HCT116 (cell line): ENCODE measurements at regions not wholly inside any gene's neighbourhood (a gene's known extent, or its start where the extent isn't known, plus 50 kb on each side); places are given as distances from the start of the nearest gene placed in this dataset.

Source experiments
- ATAC-seq: fragments of 200-7000 bp; cut with Tn5 transposase; 2 replicates; pipeline ENCODE4 v1.9.1; 2020; ENCODE audit warnings: mild to moderate bottlenecking, moderate library complexity
- BruUV-seq: library from RNA; stranded (reverse); fragments of 400-500 nt; replicated peaks from 2 replicates; lab custom pipeline; 2021; lab: Mats Ljungman, UMichigan
- CTCF ChIA-PET: fragments of 300-600 bp; sonication (Branson Sonifier 250); formaldehyde crosslinking; loops from one replicate; lab custom pipeline; 2021; ENCODE audit warnings: antibody characterized with exemption; lab: Charles Lee
- POLR2A ChIA-PET: fragments of 300-600, 350-600 bp; sonication (Branson Sonifier 250); formaldehyde crosslinking; loops from one replicate; lab custom pipeline; 2021; ENCODE audit warnings: antibody characterized with exemption; lab: Charles Lee
- RAD21 ChIA-PET, 2 experiments: fragments of 300-600 bp; sonication (Branson Sonifier 250); formaldehyde crosslinking; loops; one replicate each; lab custom pipeline; 2023; ENCODE audit warnings: low total read pairs in 2 of 2; ENCODE audit not compliant: uncharacterized antibody in 2 of 2, unreplicated experiment in 2 of 2, low non-redundant PET in 1 of 2; lab: Charles Lee
- DNase-seq: peaks from one replicate; pipeline ENCODE4 v3.0.0-alpha.2; 2010; ENCODE audit warnings: low read depth, low spot score
- H2AFZ ChIP-seq: fragments of 200-600 bp; shearing (Covaris generic), sonication (generic); 2 replicates; pipeline ENCODE4 v1.6.1; 2017; ENCODE audit warnings: low read depth, mixed run types, mixed read lengths, antibody characterized with exemption, low read length; ENCODE audit not compliant: poor library complexity, severe bottlenecking
- H3K27ac ChIP-seq: 2 replicates; pipeline ENCODE4 v1.5.1; 2012; ENCODE audit warnings: low read depth, low read length
- H3K27me3 ChIP-seq: fragments of 200-600 bp; sonication (generic); 2 replicates; pipeline ENCODE4 v1.6.1; 2016; ENCODE audit warnings: mixed run types, low read length, mixed read lengths; ENCODE audit not compliant: insufficient read depth
- H3K36me3 ChIP-seq, 2 experiments: fragments of 200-500 bp in 1 of 2; fragments of 200-600 bp in 1 of 2; sonication (Bioruptor generic) in 1 of 2; sonication (generic) in 1 of 2; 2 replicates each; pipeline versions ENCODE4 v1.5.1 to v1.6.1; 2014 to 2016; ENCODE audit warnings: low read length in 2 of 2, inconsistent platforms in 1 of 2, mixed read lengths in 1 of 2, mixed run types in 1 of 2; ENCODE audit not compliant: insufficient read depth in 2 of 2, control insufficient read depth in 1 of 2
- H3K4me1 ChIP-seq, 2 experiments: fragments of 200-600 bp in 1 of 2; sonication (generic) in 1 of 2; 2 replicates each; pipeline versions ENCODE4 v1.5.1 to v1.6.1; 2012 to 2017; ENCODE audit warnings: low read length in 2 of 2, inconsistent platforms in 1 of 2, mild to moderate bottlenecking in 1 of 2, mixed read lengths in 1 of 2, mixed run types in 1 of 2, moderate library complexity in 1 of 2; ENCODE audit not compliant: insufficient read depth in 2 of 2, control insufficient read depth in 1 of 2
- H3K4me2 ChIP-seq: fragments of 200-600 bp; sonication (generic); 2 replicates; pipeline ENCODE4 v1.6.1; 2017; ENCODE audit warnings: mixed run types, low read length, mixed read lengths
- H3K4me3 ChIP-seq, 2 experiments: fragments of 200-600 bp in 1 of 2; sonication (generic) in 1 of 2; replicated peaks in 1 of 2; 2 replicates each; pipeline ENCODE4 v1.5.1; 2011 to 2016; ENCODE audit warnings: low read length in 2 of 2, control low read depth in 1 of 2, low read depth in 1 of 2, mild to moderate bottlenecking in 1 of 2, mixed read lengths in 1 of 2, mixed run types in 1 of 2
- H3K79me2 ChIP-seq: fragments of 200-600 bp; sonication (generic); 2 replicates; pipeline ENCODE4 v1.6.1; 2017; ENCODE audit warnings: mild to moderate bottlenecking, mixed run types, low read length, moderate library complexity, mixed read lengths; ENCODE audit not compliant: insufficient read depth
- H3K9ac ChIP-seq: fragments of 200-600 bp; sonication (generic); 2 replicates; pipeline ENCODE4 v1.6.1; 2016; ENCODE audit warnings: low read length, mixed read lengths
- H3K9me2 ChIP-seq: fragments of 200-600 bp; sonication (generic), shearing (Covaris generic); 2 replicates; pipeline ENCODE4 v1.6.1; 2017; ENCODE audit warnings: mixed run types, mild to moderate bottlenecking, moderate library complexity; ENCODE audit not compliant: insufficient read depth
- H3K9me3 ChIP-seq, 2 experiments: fragments of 200-500 bp in 1 of 2; fragments of 200-600 bp in 1 of 2; sonication (Bioruptor generic) in 1 of 2; sonication (generic) in 1 of 2; 2 replicates each; pipeline ENCODE4 v1.6.1; 2014 to 2017; ENCODE audit warnings: low read length in 2 of 2, mixed read lengths in 2 of 2, inconsistent platforms in 1 of 2, low read depth in 1 of 2, mild to moderate bottlenecking in 1 of 2, mixed run types in 1 of 2, moderate library complexity in 1 of 2; ENCODE audit not compliant: control insufficient read depth in 1 of 2, insufficient read depth in 1 of 2
- H4K20me1 ChIP-seq: fragments of 200-600 bp; sonication (generic), shearing (Covaris generic); 2 replicates; pipeline ENCODE4 v1.6.1; 2017; ENCODE audit warnings: mixed run types, mild to moderate bottlenecking, moderate library complexity; ENCODE audit not compliant: insufficient read depth
- CEBPB ChIP-seq: IDR thresholded peaks from 2 replicates; pipeline ENCODE4 v1.6.1; 2012; ENCODE audit warnings: low read depth
- EGR1 ChIP-seq: IDR thresholded peaks from 2 replicates; pipeline ENCODE4 v1.6.1; 2012; ENCODE audit warnings: low read depth
- EZH2phosphoT487 ChIP-seq: fragments of 200-600 bp; IDR thresholded peaks from 2 replicates; pipeline ENCODE4 v1.6.1; 2018; ENCODE audit warnings: antibody characterized with exemption, borderline replicate concordance
- FOSL1 ChIP-seq: IDR thresholded peaks from 2 replicates; pipeline ENCODE4 v1.6.1; 2012; ENCODE audit warnings: low read depth
- POLR2A ChIP-seq: IDR thresholded peaks from 2 replicates; pipeline ENCODE4 v1.7.0; 2011; ENCODE audit warnings: borderline replicate concordance; ENCODE audit not compliant: insufficient read depth, insufficient read length; ENCODE audit errors: extremely low read depth
- POLR2AphosphoS5 ChIP-seq: IDR thresholded peaks from 2 replicates; pipeline ENCODE4 v1.6.1; 2011; ENCODE audit warnings: mild to moderate bottlenecking, low read depth, low read length, moderate library complexity
- SIN3A ChIP-seq: IDR thresholded peaks from 2 replicates; pipeline ENCODE4 v1.6.1; 2012; ENCODE audit warnings: low read depth
- ZFX ChIP-seq: fragments of 450-650 bp; IDR thresholded peaks from 2 replicates; pipeline ENCODE4 v1.6.1; 2017
- intact Hi-C: fragments of 100-400 bp; cut with micrococcal nuclease; formaldehyde crosslinking; loops from 2 replicates; pipeline ENCODE4 v1.10.0; 2022

GRCh38 chr2:37555457-37555856 is 116.0 kb downstream of the CDC42EP3 start:
- Histone ChIP-seq H3K9me2 (no peaks in the 10 kb centered on the region), H3K4me1 (peaks cover 0 to 21% of the 10 kb centered on the region in 2 experiments; a peak in 3 of 4 replicates), H3K79me2 (no peaks in the 10 kb centered on the region), H3K9me3 (no peaks in the 10 kb centered on the region), H3K4me3 (no peak overlapping the region), H3K9ac (no peak overlapping the region), H3K36me3 (no peaks in the 10 kb centered on the region), H3K4me2 (no peak overlapping the region), H3K27ac (no peak overlapping the region), H4K20me1 (no peaks in the 10 kb centered on the region), H2AFZ (no peak overlapping the region), H3K27me3 (no peaks in the 10 kb centered on the region)
- BruUV-seq: no TSS peak
- no peak for DNase-seq
- ChIA-PET RAD21 (no interaction called here), POLR2A (no interaction called here), CTCF (no interaction called here)
- intact Hi-C loops: no loop called here
- TF ChIP-seq SIN3A (no peak), EGR1 (no peak), EZH2phosphoT487 (no peak), ZFX (no peak)
- ATAC-seq: no peak

- intact Hi-C loops: no loop called here
- Histone ChIP-seq H3K9me3 (no peaks in the 10 kb centered on the region), H3K9ac (no peak overlapping the region), H4K20me1 (no peaks in the 10 kb centered on the region), H3K4me1 (peaks cover 6 to 29% of the 10 kb centered on the region in 2 experiments), H3K4me3 (no peak overlapping the region), H3K4me2 (no peak overlapping the region), H3K9me2 (no peaks in the 10 kb centered on the region), H3K79me2 (no peaks in the 10 kb centered on the region), H3K27me3 (no peaks in the 10 kb centered on the region), H3K36me3 (no peaks in the 10 kb centered on the region), H2AFZ (no peak overlapping the region), H3K27ac (no peak overlapping the region)
- DNase-seq (no peak), ATAC-seq (no peak)
- CTCF ChIA-PET: no interaction called here
- RAD21 ChIA-PET: no interaction called here
- POLR2A ChIA-PET: no interaction called here
- BruUV-seq: no TSS peak
- TF ChIP-seq SIN3A (no peak), POLR2AphosphoS5 (no peak), POLR2A (no peak), CEBPB (no peak), EGR1 (no peak), FOSL1 (no peak)
Measured at GRCh38 chr2:37556256-37556655, 115.2 kb downstream of the CDC42EP3 start.
